Stimulated activated CD4-positive, alpha-beta T cell treated with anti-CD3 and anti-CD28 coated beads, Interleukin-1b, Interleukin-23, amount 100 ng/mL, for 48 hours (primary cell): ENCODE measurements at regions not wholly inside any gene's neighbourhood (a gene's known extent, or its start where the extent isn't known, plus 50 kb on each side); places are given as distances from the start of the nearest gene placed in this dataset.
"Not testable (repeated sequence)": the region's sequence is repeated elsewhere in the genome, so short reads cannot be mapped to it uniquely, and the experiment has no call there.

ENCODE experiments used
- DNase-seq: peaks from one replicate; pipeline ENCODE4 v3.0.0-alpha.2; 2020

DNA sequence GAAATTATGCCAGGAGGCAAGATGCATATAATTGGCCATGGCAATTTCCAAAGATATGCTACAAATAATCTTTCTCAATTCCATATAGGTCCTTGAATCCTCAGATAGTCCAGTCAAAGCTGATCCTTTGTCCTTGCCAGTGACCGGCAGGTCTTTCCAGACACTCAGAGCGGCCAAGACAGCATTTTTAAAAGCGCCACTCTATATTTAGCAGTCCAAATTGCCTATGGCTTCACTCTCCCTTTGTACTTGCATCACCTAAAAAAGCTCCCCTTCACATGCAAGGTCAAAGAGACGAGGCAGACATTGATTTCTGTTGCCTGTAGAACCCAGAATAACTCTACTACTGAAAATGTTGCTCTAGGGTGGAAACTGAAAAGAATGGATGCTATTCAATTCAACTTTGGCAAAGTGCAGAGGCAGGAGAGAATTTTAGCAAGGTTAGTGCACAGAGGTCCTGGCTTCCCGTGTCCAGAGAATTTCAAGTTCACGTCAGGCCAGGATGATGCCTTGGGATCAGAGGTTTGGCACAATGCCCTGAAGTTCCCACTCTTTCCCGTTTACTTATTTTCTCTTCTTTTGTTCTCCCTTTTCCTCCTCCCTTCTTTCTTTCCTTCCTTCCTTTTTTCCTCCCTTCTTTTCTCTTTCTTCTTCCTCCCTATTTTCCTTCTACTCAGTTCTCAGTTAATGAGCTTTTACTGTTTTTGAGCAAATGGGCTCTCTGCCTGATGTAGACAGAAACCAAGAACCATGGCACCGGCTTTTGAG is 108.5 kb downstream of the KCNK1 start:
- DNase-seq = no peak

DNA sequence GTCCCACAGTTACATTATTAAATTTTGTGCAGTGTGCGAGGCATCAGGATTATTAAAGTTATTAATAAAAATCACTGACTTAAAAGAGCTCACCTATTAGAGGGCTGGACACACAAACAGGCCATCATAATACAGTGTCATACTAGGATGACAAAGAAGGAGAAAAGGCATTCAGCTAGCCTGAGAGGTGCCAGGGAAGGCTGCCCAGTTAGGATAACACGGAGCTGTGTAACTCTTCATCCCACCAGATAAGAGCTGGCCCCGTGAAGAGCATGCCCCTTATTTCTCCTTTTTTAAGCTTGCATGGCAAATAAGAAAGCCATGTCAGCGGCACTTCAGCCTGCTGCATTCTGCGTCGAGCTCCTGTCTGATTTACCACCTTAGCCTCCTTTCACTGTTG is 109.5 kb downstream of the KCNK1 start:
- DNase-seq = no peak

DNA sequence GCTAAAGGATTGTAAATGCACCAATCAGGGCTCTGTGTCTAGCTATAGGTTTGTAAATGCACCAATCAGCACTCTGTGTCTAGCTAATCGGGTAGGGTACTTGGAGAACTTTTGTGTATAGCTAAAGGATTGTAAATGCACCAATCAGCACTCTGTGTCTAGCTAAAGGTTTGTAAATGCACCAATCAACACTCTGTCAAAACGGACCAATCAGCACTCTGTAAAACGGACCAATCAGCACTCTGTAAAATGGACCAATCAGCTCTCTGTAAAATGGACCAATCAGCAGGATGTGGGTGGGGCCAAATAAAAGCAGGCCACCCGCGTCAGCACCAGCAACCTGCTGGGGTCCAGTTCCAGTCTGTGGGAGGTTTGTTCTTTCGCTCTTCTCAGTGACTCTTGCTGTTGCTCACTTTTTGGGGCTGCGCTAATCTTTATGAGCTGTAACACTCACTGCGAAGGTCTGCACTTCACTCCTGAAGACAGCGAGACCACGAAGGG is 110.3 kb downstream of the KCNK1 start:
- not testable (repeated sequence) for DNase-seq

- DNase-seq = no peak
Observed at GRCh38 chr1:233725423-233725822, 111.5 kb downstream of the KCNK1 start.

DNA sequence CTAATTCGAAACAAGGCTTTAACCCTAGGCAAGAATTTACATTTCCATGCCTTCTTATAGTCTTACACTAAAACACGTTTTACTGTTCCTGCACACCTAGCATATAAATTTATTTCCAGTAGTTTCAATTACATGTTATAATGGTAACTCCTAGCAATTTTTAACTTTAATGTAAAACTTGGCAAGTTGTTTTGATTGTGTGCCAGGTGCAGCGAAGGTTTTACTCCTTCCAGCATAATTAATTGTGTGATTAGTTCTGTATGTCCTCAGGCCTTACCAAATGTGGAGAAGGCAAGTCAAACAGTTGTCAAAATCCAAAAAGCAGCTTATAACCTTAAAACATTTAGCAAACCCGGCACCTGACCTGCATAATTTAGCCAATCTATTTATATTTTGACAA is 114.8 kb downstream of the KCNK1 start:
- DNase-seq = no peak

DNA sequence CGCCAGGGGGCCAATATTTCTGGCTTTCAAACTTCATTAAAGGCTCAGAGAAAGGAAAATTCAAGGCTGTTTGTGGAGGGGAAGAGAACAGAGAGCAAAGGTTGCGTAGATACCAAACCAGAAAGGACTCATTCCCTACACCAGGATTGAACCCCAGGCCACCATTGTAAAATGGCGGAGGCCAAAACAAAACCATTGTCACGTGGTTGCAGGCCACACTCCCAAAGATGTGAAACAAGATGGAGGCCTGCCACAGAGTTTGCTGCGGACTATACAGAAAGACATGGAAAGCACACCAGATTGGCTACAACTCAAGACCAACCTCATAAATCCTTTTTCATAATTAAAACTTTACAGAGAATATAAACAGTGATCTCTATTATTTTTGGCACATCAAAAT is 116.5 kb downstream of the KCNK1 start:
- DNase-seq = no peak

- DNase-seq = no peak
Observed at GRCh38 chr1:233730809-233731208, 116.9 kb downstream of the KCNK1 start.

GRCh38 chr1:233732206-233732605 is 118.3 kb downstream of the KCNK1 start:
- DNase-seq = no peak

DNA sequence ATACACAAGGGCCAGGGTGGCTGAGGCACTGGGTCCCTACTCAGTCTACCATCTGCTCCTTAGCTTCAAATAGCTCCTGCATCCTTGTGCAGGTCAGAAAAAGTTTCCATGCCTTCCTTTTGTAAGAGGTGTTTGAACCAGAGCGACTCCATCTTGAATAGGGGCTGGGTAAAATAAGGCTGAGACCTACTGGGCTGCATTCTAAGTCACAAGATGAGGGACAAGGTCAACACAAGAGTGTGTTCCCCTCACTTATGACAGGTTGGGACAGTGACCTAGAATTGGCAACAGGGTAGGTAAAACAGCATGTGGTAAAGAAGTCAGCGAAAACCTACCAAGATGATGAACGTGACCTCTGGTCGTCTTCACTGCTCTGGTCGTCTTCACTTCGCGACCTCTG is 120.5 kb downstream of the KCNK1 start:
- DNase-seq = no peak

DNA sequence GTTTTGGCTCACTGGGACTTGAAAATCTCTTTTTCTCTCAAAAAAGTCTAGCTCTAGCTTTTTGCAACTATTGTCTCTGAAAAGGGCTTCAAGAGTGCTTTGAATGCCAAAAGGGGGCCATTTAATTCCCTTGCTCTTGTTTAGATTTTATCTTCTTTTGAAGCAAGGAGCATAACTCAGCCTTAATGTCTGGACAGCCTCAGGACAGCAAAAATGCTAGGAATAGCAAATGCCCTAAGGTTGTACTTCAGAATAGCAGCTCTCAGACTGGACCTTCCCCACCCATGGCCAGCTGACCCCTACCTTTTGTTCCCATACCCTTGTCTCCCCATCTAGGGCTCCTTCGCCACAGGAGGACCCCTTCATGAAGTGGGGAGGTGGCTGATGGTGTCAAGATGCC is 121.4 kb downstream of the KCNK1 start:
- DNase-seq = no peak

DNA sequence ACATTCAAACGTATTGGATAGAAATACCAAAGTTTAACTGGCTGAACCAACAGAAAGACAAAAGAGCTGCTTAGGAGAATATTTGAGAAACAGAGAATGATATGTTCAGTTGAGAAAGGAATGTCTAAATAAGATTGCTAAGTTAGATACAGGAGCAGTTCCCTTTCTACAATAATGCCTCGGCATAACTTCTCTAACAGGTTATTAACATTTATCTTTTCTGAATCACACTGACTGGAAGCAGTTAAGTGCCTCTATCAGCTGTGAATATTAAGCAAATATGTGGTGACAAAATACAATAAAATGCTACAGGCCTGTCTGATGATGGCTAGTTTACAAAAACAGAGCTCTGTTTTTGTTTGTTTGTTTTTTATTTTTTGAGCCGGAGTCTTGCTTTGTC is 121.9 kb downstream of the KCNK1 start:
- DNase-seq = no peak

GRCh38 chr1:233737341-233737740 is 123.4 kb downstream of the KCNK1 start:
- no peak for DNase-seq

GRCh38 chr1:233738396-233738795 is 124.5 kb downstream of the KCNK1 start:
- no peak for DNase-seq

- DNase-seq = no peak
Observed at GRCh38 chr1:233738850-233739249, 124.9 kb downstream of the KCNK1 start.

DNA sequence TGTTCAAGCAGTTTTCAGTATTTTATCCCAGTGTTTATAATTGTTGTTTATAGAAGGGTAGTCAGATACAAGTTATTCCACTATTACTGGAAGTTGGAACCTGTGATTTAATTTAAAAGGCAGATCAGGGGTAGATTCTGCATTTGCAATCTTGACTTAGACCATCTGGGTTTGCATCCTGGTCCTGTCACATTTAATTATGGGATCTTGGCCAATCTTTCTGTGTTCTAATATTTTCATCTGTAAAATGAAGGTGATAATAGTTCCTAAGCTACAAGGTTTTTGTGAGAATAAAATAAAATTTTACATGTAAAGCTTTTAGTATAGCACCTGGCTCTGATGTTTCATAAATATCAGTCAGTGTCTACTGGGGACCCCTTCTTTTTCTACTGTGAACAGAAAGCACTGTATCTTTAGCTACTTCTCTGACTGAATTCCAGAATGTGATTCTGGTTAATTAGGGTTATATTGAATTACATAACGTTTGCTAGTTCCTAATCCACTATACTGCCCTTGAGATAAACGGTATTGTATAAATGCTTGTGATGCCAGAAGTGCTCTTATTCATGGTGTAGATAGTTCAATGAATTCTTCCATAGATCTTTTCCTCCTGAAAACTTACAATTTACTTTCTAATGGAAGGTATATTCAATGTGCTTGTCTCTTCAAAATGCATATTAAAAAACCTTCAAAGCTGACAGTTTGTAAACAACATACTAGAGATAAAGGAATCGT is 131.0 kb downstream of the KCNK1 start:
- DNase-seq = no peak

DNA sequence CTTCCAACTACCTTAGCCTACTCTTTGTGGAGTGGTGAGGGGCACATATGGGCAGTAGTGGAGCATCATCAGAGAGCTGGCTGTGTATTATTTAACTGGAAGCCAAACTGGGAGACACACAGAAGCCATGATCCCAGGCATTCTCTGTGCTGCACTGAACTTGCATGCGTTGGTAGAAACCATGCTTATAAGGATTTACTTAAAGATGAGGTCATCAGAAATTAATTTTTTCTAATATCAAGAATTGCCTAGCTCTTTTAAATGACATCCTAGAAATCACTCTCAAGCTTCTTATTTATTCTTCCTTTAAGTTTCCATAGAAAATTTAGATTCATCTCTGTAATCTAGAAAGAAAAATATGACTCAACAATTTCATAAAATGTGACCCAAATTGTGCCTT is 136.2 kb downstream of the KCNK1 start:
- no peak for DNase-seq

DNA sequence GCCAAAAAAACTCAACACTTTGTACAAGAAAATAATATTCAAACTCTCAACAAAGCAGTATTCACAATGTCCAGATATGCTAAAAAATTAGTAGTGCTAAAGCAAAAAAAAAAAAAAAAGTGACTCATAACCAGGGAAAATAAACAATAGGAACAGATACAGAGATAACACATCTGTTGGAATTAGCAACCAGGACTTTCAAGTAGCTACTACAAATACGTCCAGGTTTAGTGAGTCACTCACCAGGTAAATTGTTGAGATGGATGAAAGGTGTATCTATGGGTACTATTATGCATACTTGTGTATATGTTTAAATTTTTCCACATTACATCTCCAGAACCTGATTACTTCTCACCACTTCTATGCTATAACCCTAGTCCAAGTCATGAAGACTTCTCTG is 144.8 kb upstream of the SLC35F3 start:
- no peak for DNase-seq

DNA sequence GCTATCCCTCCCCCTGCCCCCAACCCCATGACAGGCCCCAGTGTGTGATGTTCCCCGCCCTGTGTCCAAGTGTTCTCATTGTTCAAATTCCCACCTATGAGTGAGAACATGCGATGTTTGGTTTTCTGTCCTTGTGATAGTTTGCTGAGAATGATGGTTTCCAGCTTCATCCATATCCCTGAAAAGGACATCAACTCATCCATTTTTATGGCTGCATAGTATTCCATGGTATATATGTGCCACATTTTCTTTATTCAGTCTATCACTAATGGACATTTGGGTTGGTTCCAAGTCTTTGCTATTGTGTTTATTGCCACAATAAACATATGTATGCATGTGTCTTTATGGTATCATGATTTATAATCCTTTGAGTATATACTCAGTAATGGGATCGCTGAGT is 140.2 kb upstream of the SLC35F3 start:
- not testable (repeated sequence) for DNase-seq

DNA sequence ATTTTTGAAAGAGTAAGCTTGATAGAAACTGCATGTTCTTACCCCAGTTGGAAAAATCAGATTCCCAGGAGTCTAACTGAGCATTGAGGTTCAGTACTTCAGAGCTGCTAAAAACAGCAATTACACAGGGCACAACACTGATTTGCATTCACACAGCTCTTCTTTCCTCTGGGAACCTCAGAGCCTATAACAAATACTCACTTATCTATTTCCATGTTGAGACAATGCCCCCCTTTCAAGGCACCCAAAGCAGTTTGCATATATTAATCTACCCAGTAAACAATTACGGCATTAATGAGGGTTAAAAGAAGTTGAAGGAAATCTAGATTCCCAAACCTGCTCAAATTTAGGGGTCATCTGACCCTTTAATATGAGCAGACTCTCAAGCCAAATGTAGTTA is 126.9 kb upstream of the SLC35F3 start:
- DNase-seq = no peak

- no peak for DNase-seq
Observed at GRCh38 chr1:233780049-233780448, 124.4 kb upstream of the SLC35F3 start.

DNA sequence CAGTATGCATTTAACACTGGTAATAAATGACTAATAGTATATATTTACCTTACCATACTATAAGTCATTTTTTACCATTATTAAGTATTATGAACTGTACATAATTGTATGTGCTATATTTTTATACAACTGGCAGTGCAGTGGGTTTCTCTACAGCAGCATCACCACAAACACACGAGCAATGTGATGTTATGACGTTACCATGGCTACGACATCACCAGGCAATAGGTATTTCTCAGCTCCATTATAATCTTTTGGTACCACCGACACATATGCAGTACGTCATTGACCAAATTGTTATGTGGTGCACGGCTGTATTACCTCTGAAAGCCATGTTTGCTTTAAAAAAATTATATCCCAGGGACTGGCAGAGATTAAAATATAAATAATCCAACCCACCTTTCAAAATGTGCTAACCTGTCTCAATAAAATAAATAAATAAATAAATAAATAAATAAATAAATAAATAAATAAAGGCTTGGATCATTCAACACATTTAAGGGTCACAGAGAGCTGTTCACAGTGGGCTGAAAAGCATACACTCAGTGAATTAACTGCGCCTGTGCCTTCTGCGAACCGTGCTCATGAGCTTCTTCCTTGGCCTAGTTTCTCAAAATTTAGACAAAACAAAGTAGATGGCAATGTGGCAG is 121.4 kb upstream of the SLC35F3 start:
- no peak for DNase-seq

- no peak for DNase-seq
Observed at GRCh38 chr1:233787599-233787998, 116.9 kb upstream of the SLC35F3 start.

DNA sequence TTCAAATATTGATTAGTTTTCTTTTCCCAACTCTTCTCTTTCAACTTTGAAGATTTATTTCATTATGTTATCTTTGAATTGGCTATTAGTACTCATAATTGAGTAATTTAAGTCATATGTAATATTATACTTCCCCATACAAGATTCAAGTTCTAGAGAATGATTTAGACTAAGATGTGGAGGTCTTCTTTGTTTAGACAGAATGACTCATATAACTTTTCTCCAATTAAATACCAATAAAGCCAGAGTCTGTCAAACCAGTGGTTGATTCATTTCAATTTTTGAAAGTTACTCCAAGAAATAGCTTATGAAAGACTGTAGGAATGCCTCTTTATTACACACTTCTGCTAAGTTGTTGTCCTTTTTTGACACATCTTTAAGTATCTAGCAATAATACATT is 115.8 kb upstream of the SLC35F3 start:
- DNase-seq = no peak

DNA sequence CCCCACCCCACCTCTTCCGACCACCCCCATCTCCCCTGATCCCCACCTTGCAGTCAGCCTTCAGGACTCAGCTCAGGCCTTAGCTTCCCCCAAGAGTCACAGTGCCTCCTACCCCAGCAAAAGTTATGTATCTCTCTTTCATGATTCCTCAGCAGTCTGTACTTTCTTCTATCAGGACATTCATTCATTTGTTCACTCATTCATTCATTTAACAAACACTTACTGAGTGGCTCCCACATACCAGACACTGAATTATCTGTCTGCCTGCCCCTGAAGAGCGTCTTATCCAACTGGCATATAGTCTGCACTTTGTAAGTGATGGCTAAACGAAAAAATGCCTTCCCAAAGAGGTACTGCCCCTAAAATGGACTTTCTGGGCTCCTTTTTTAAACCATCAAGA is 114.4 kb upstream of the SLC35F3 start:
- DNase-seq = no peak
